GM23338 (cell line): ENCODE measurements at regions not wholly inside any gene's neighbourhood (a gene's known extent, or its start where the extent isn't known, plus 50 kb on each side); places are given as distances from the start of the nearest gene placed in this dataset.

Experiments used
- CREB1 ChIP-seq: fragments of 250-450 bp; sonication (Bioruptor Pico); IDR thresholded peaks from 2 replicates; pipeline ENCODE4 v1.5.0; 2020; ENCODE audit warnings: low read depth, mild to moderate bottlenecking, moderate library complexity
- CTCF ChIP-seq, 2 experiments: fragments of 200-600 bp in 1 of 2; sonication (generic) in 1 of 2; conservative IDR thresholded peaks; 2 replicates each; pipeline versions ENCODE4 v1.5.1 to v1.6.1; 2016 to 2017; ENCODE audit warnings: antibody characterized with exemption in 2 of 2, low read depth in 2 of 2, mild to moderate bottlenecking in 2 of 2, moderate library complexity in 1 of 2
- ETS1 ChIP-seq: IDR thresholded peaks from 2 replicates; pipeline ENCODE4 v1.6.1; 2016; ENCODE audit warnings: antibody characterized with exemption
- EZH2 ChIP-seq: fragments of 200-600 bp; sonication (generic); IDR thresholded peaks from one replicate; pipeline ENCODE4 v1.8.0; 2017; ENCODE audit warnings: antibody characterized with exemption, mild to moderate bottlenecking, low read depth; ENCODE audit not compliant: unreplicated experiment
- EZH2phosphoT487 ChIP-seq: fragments of 200-600 bp; sonication (generic); IDR thresholded peaks from one replicate; pipeline ENCODE4 v1.8.1; 2018; ENCODE audit warnings: antibody characterized with exemption; ENCODE audit not compliant: unreplicated experiment
- JUNB ChIP-seq: IDR thresholded peaks from one replicate; pipeline ENCODE4 v1.6.1; 2016; ENCODE audit warnings: antibody characterized with exemption; ENCODE audit not compliant: unreplicated experiment
- POLR2AphosphoS5 ChIP-seq: IDR thresholded peaks from 2 replicates; pipeline ENCODE4 v1.6.1; 2016; ENCODE audit warnings: antibody characterized with exemption, low read depth
- REST ChIP-seq: IDR thresholded peaks from one replicate; pipeline ENCODE4 v1.6.1; 2018; ENCODE audit warnings: antibody characterized with exemption; ENCODE audit not compliant: unreplicated experiment
- STAT1 ChIP-seq: IDR thresholded peaks from one replicate; pipeline ENCODE4 v1.6.1; 2016; ENCODE audit warnings: antibody characterized with exemption; ENCODE audit not compliant: unreplicated experiment
- ZNF114 ChIP-seq: fragments of 250-450 bp; sonication (Bioruptor Pico); IDR thresholded peaks from 2 replicates; pipeline ENCODE4 v1.5.0; 2020; ENCODE audit warnings: mild to moderate bottlenecking, moderate library complexity

GRCh38 chr2:118599141-118599540 is 248.3 kb downstream of the EN1 start:
- no peak for TF ChIP-seq CTCF (conservative IDR thresholded peaks at IDR 0.05; ENCODE audit: low read depth in 2 of 2)
- no peak for TF ChIP-seq POLR2AphosphoS5
- no peak for TF ChIP-seq CREB1 (CRISPR knock-in tag)
- TF ChIP-seq EZH2 = no peak
- TF ChIP-seq REST = no peak
- TF ChIP-seq ETS1 = no peak
- TF ChIP-seq JUNB = no peak
- TF ChIP-seq EZH2phosphoT487 = no peak
- no peak for TF ChIP-seq ZNF114
- no peak for TF ChIP-seq STAT1
